HG03139 (cell line): ENCODE measurements at regions not wholly inside any gene's neighbourhood (a gene's known extent, or its start where the extent isn't known, plus 50 kb on each side); places are given as distances from the start of the nearest gene placed in this dataset.

Experiments used
- ATAC-seq: cut with Tn5 transposase; IDR thresholded peaks from one replicate; pipeline ENCODE4 v1.9.1; 2021; ENCODE audit not compliant: unreplicated experiment

DNA sequence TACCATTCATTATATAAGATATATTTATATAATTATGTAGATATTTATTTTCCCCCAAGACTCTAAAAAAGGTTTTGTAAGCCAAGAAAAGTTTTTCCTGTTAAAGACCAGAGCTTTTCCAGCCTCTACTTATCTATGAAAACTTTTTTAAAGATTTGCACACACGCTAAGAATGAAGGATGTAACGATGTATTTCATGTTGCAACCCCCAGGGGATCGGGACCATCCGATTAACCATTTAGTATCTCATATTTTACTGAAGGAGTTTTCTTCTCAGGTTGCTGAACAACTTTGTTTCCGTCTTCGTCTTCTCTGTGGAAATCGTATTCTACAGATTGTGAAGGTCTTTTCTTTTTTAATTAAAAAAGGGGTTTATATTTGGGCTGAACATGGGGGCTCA, 70.0 kb upstream of the SASH1 start:
- ATAC-seq = no peak

DNA sequence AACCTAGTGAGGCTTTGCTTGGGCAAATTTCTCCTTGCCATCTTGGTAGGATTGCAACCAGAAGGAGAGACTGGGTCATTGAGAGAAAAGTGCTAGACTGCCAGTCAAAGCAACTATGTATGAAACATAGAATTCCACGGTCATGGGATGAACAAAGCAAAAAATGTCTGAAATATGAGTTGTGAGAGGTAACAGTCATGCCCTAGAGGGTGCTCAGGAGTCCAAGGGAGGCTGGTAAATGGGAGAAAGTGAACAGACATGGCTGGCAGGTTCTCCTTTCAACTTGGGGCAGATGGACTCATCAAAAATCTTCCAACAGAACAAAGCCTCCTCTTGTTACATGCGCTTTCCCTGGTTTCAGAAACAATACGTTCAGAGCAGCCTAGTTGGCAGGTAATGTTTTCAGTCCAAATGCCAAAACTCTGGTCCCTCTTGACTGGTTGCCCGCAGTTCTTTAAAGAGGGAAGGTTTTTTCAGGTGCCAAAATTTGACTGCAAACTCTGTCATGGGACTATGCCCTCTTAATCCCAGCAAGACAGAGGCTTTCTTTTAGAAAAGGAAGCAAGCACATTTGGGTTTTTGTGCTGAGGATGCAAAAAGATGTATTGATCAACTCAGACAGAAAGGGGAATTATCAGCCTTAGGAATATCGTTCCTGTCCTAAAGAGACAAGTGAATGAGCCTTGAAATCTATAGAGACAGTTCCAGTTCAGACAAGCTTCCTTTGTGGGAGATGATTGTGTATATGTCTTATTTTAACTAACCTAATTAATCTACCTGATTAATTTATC, 68.5 kb upstream of the SASH1 start:
- no peak for ATAC-seq

DNA sequence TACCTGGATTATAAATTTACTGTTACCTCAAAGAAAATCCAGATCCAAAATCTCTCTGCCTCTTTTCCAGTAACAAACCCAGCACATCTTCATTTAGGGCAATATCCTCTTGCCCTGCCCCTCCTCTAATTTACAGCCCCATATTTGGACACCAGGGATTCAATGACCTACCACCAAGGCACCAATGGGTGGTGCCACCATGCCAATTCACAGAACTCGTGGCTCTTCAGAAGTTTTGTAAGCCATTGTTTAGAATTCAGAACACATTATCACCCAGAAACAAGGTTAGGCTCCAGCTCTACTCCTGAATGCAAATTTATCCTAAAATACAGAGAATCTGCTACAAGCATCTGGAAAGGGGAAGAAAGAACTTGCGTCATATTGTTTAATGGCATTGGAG, 67.8 kb upstream of the SASH1 start:
- ATAC-seq = no peak

DNA sequence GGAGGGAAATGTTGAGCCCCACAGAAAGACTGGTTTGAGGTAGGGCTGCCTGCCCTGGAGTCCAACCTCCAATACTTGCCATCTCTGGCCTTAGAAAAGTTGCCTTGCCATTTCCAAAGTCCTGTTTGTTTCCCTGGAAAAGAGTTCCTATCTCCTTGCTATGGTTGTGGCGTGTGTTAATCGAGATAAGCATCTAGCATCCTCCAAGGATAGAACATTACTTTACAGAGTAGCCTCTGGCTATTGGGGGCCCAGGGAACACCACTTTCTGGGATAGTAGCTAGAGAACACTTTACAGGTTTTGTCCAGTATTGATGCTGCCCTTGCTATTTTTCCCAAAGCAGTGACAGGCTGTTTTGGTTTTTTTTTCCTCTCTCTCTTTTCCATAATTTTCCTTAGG, 57.4 kb upstream of the SASH1 start:
- ATAC-seq = no peak

DNA sequence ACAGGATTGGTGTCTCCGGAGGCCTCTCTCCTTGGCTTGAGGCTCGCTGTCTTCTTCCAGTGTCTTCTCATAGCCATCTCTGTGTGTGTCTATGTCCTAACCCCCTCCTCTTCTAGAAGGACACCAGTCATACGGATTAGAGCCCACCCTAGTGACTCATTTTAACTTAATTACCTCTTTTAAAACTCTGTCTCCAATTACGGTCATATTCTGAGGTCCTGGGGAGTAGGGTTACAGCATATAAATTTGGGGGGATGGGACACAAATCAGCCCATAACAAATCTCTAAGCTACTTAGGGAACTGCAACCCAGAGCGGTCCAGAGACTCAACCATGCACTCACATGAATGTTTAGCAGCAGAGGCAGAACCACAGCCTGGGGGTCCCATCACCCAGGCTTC, 56.1 kb upstream of the SASH1 start:
- no peak for ATAC-seq

DNA sequence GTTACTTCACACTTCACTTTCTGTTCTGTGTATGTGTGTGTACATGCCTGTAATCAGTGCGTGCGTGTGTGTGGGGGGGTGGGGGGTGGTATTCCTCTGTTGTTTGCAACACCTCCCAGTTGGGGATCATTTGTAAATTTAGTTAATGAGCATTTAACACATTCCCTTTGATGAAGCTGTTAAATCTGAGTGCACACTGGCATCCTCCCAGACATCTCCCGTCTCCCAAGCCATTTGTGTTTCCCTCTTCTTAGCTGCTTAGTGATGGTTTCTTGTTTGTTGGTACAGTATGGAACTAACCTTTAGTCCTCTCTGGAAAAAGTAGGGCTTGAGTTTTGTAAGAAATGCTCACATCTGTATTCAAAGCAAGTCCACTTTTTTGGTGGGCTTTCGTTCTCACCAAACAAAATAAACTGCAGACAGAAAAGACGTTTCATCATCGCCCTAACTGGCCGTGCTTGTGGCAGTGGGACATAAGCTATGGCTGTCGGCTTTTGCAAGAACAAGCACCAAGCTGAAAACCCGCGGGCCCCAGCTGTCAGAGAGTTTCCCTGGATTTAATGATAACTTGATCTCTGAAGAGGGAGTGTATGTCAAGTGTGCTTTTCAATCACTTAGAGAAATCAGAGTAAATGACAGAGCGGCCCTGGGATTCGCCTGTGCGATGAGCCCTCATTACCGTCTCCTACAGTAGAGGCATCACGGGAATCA, 54.9 kb upstream of the SASH1 start:
- ATAC-seq = no peak

DNA sequence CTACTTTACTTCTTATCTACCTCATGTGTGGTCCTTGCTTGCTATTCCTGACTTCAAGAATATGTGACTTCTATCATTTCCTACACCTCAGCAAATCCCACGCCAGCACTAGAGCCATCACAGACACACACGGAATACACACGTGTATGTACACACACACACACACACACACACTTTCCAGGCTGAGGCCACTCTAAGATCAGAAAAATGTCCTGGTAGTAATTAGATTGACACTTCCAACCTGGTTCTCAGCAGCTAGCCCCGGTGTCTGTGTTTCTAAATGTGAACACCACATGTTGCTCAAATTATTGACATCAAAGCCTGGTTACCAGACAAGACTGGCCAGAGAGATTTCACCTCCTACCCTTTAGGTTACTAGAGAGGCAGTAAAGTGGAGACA, 54.1 kb upstream of the SASH1 start:
- ATAC-seq = no peak

DNA sequence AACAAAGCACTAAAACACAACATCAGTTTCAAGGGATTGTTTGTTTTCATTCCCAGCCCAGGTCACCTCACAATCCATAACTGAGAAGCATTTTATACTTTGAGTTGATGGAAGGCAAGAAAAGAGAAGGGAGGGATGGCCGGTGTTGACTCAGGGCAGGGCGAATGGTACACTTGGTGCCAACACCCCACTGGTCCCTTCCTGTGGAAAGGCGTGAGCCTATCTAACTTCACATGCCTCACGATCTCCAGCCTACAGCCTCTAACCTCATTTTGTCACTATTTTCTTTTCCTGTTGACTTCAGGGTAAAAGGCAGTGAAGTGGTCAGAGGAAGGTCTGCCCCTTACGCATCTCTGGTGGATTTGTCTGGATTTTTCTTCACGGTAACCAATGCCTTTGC, 53.5 kb upstream of the SASH1 start:
- no peak for ATAC-seq

DNA sequence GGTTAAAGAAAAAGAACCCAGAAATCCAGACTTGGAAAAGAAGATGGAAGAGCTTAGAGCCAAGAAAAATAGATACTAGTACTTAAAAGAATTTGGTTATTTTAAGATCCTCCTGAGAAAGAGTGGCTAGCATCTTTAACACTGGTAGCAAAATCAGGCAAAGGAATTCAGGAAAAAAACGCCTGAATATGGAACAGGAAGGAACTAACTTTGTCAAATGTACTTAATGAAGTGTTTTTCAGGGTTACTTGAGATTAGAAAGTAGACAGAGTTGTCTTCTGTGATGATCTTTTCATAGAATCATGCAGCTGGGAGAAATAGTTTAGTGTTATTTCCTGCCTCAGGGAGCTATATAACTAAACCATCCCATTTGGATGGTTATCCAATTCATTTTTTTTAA, 50.8 kb upstream of the SASH1 start:
- ATAC-seq = no peak
